Esophagus squamous epithelium (tissue), 5 donors: ENCODE measurements at regions not wholly inside any gene's neighbourhood (a gene's known extent, or its start where the extent isn't known, plus 50 kb on each side); places are given as distances from the start of the nearest gene placed in this dataset.

Experiments used
- DNase-seq: peaks from one replicate; lab custom pipeline; 2025; lab: John Stamatoyannopoulos, UW
- H3K27ac ChIP-seq, 4 donors: fragments of 200-600 bp; sonication (generic); one replicate each; pipeline ENCODE4 v1.5.1; 2016 to 2019; ENCODE audit warnings: mild to moderate bottlenecking in 1 of 4
- H3K27me3 ChIP-seq, 4 donors: fragments of 200-600 bp; sonication (generic); 1 replicate in 3 of 4; 2 replicates in 1 of 4; pipeline versions ENCODE4 v1.5.1 to v1.6.0; 2017 to 2021; ENCODE audit warnings: antibody characterized with exemption in 1 of 4
- H3K36me3 ChIP-seq, 3 donors: fragments of 200-600 bp; sonication (generic); one replicate each; pipeline ENCODE4 v1.5.1; 2016 to 2019
- H3K4me1 ChIP-seq, 3 donors: fragments of 200-600 bp; sonication (generic); one replicate each; pipeline ENCODE4 v1.5.1; 2017 to 2019
- H3K4me3 ChIP-seq, 4 donors: fragments of 200-600 bp; sonication (generic); 1 replicate in 3 of 4; 2 replicates in 1 of 4; pipeline ENCODE4 v1.5.1; 2016 to 2019; ENCODE audit warnings: mild to moderate bottlenecking in 2 of 4, moderate library complexity in 1 of 4
- H3K9me3 ChIP-seq, 3 donors: fragments of 200-600 bp; sonication (generic); one replicate each; pipeline ENCODE4 v1.5.1; 2016 to 2019
- CTCF ChIP-seq, 6 experiments: fragments of 450-650 bp in 4 of 6; fragments of 200-600 bp in 2 of 6; sonication (generic) in 2 of 6; IDR thresholded peaks; one replicate each; pipeline ENCODE4 v1.5.1; 2016 to 2019; ENCODE audit warnings: antibody characterized with exemption in 6 of 6, mild to moderate bottlenecking in 4 of 6, moderate library complexity in 4 of 6
- POLR2A ChIP-seq, 4 donors: fragments of 450-650 bp; IDR thresholded peaks; one replicate each; pipeline ENCODE4 v1.6.1; 2017; ENCODE audit warnings: antibody characterized with exemption in 4 of 4, mild to moderate bottlenecking in 4 of 4, moderate library complexity in 3 of 4
- WGBS, 2 donors: methylation state at CpG; one replicate each; pipeline ENCODE4 v1.1.5; 2018; 5-methylcytosine and 5-hydroxymethylcytosine counted together
- intact Hi-C: fragments of 100-400 bp; cut with DNase I; formaldehyde crosslinking; loops from one replicate; pipeline ENCODE4 v1.15.0; 2022
- donor health status: DM: yes; HTN: yes; CAD: no.

GRCh38 chr7:12475362-12476063, 71.8 kb upstream of the VWDE start:
- Histone ChIP-seq H3K4me3 (no peak overlapping the region), H3K9me3 (no peaks in the 10 kb centered on the region), H3K4me1 (no peaks in the 10 kb centered on the region), H3K27ac (no peak overlapping the region), H3K36me3 (no peaks in the 10 kb centered on the region), H3K27me3 (no peaks in the 10 kb centered on the region)
- DNase-seq = no peak
- WGBS, 2 donors = 53 to 62% methylated on average over 6 of the region's 6 CpGs
- TF ChIP-seq CTCF (IDR thresholded peaks at IDR 0.05) (no peak), POLR2A (IDR thresholded peaks at IDR 0.05) (no peak)
- intact Hi-C loops = no loop called here

GRCh38 chr7:12477620-12478019, 74.0 kb upstream of the VWDE start:
- intact Hi-C loops = no loop called here
- no peaks in the 10 kb centered on the region for H3K4me1 ChIP-seq
- no peak overlapping the region for H3K27ac ChIP-seq
- H3K9me3 ChIP-seq = no peaks in the 10 kb centered on the region
- H3K27me3 ChIP-seq = no peaks in the 10 kb centered on the region
- DNase-seq = no peak
- no peak overlapping the region for H3K4me3 ChIP-seq
- 32 to 79% methylated on average over 3 of the region's 3 CpGs for WGBS, 2 donors
- no peaks in the 10 kb centered on the region for H3K36me3 ChIP-seq
- no peak for TF ChIP-seq POLR2A (IDR thresholded peaks at IDR 0.05)
- TF ChIP-seq CTCF (IDR thresholded peaks at IDR 0.05) = no peak

GRCh38 chr7:12481722-12482121, 78.1 kb upstream of the VWDE start:
- no peak overlapping the region for H3K27ac ChIP-seq

GRCh38 chr7:12485845-12486244, 82.2 kb upstream of the VWDE start:
- TF ChIP-seq POLR2A (IDR thresholded peaks at IDR 0.05) (no peak), CTCF (IDR thresholded peaks at IDR 0.05) (no peak)
- no peaks in the 10 kb centered on the region for H3K36me3 ChIP-seq
- intact Hi-C loops = no loop called here
- H3K27me3 ChIP-seq = no peaks in the 10 kb centered on the region
- no peak for DNase-seq
- no peak overlapping the region for H3K4me3 ChIP-seq
- 97 to 100% methylated on average over 2 of the region's 2 CpGs for WGBS, 2 donors
- H3K9me3 ChIP-seq = no peaks in the 10 kb centered on the region
- H3K27ac ChIP-seq = no peak overlapping the region
- no peaks in the 10 kb centered on the region for H3K4me1 ChIP-seq

More at GRCh38 chr7:12481722-12482121, 78.1 kb upstream of the VWDE start:
- H3K27me3 ChIP-seq = no peaks in the 10 kb centered on the region
- H3K36me3 ChIP-seq = no peaks in the 10 kb centered on the region
- WGBS, 2 donors = 48 to 55% methylated on average over 3 of the region's 3 CpGs
- H3K9me3 ChIP-seq = no peaks in the 10 kb centered on the region
- DNase-seq = no peak
- H3K4me3 ChIP-seq = no peak overlapping the region
- H3K4me1 ChIP-seq = no peaks in the 10 kb centered on the region
- intact Hi-C loops = no loop called here
- TF ChIP-seq POLR2A (IDR thresholded peaks at IDR 0.05) (no peak), CTCF (IDR thresholded peaks at IDR 0.05) (no peak)

- intact Hi-C loops = no loop called here
- Histone ChIP-seq H3K36me3 (no peaks in the 10 kb centered on the region), H3K9me3 (no peaks in the 10 kb centered on the region), H3K4me1 (no peaks in the 10 kb centered on the region), H3K27ac (no peak overlapping the region), H3K27me3 (no peaks in the 10 kb centered on the region), H3K4me3 (no peak overlapping the region)
- TF ChIP-seq POLR2A (IDR thresholded peaks at IDR 0.05) (no peak), CTCF (IDR thresholded peaks at IDR 0.05) (no peak)
- DNase-seq = no peak
These were observed 82.2 kb upstream of the SCIN start for GRCh38 chr7:12488341-12488740.
